GM23338 (cell line): ENCODE measurements at regions not wholly inside any gene's neighbourhood (a gene's known extent, or its start where the extent isn't known, plus 50 kb on each side); places are given as distances from the start of the nearest gene placed in this dataset.

Experiments
- ATAC-seq: fragments of 200-7000 bp; cut with Tn5 transposase; 3 replicates; pipeline ENCODE4 v1.9.1; 2020
- DNase-seq: peaks from one replicate; pipeline ENCODE4 v3.0.0-alpha.2; 2015; ENCODE audit warnings: low spot score
- H2AFZ ChIP-seq: fragments of 200-600 bp; sonication (generic); 2 replicates; pipeline ENCODE4 v1.8.0; 2016; ENCODE audit warnings: antibody characterized with exemption, mild to moderate bottlenecking, moderate library complexity
- H3F3A ChIP-seq: fragments of 200-600 bp; sonication (generic); replicated peaks from 2 replicates; pipeline ENCODE4 v1.8.0; 2017; ENCODE audit warnings: antibody characterized with exemption, mixed run types, low read depth
- H3K27ac ChIP-seq: fragments of 200-600 bp; sonication (generic); 2 replicates; pipeline ENCODE4 v1.6.1; 2016; ENCODE audit warnings: low read depth
- H3K27me3 ChIP-seq: fragments of 200-600 bp; sonication (generic); 2 replicates; pipeline ENCODE4 v1.8.0; 2016; ENCODE audit warnings: mild to moderate bottlenecking, mixed run types, moderate library complexity; ENCODE audit not compliant: insufficient read depth
- H3K36me3 ChIP-seq: fragments of 200-600 bp; sonication (generic); 2 replicates; pipeline ENCODE4 v1.8.0; 2016; ENCODE audit warnings: mild to moderate bottlenecking; ENCODE audit not compliant: insufficient read depth
- H3K4me1 ChIP-seq: fragments of 200-600 bp; sonication (generic); 2 replicates; pipeline ENCODE4 v1.8.0; 2016; ENCODE audit warnings: mild to moderate bottlenecking, moderate library complexity; ENCODE audit not compliant: insufficient read depth
- H3K4me2 ChIP-seq: fragments of 200-600 bp; sonication (generic); 2 replicates; pipeline ENCODE4 v1.7.1; 2017; ENCODE audit warnings: mixed run types
- H3K4me3 ChIP-seq: fragments of 200-600 bp; sonication (generic); 2 replicates; pipeline ENCODE4 v1.6.1; 2016; ENCODE audit warnings: mixed run types
- H3K79me2 ChIP-seq: fragments of 200-600 bp; sonication (generic); replicated peaks from 2 replicates; pipeline ENCODE4 v1.8.0; 2017; ENCODE audit warnings: mild to moderate bottlenecking; ENCODE audit not compliant: insufficient read depth
- H3K9me2 ChIP-seq: fragments of 200-600 bp; sonication (generic); 2 replicates; pipeline ENCODE4 v1.8.0; 2017; ENCODE audit not compliant: insufficient read depth
- H4K20me1 ChIP-seq: fragments of 200-600 bp; sonication (generic); replicated peaks from 2 replicates; pipeline ENCODE4 v1.8.0; 2017; ENCODE audit warnings: mild to moderate bottlenecking; ENCODE audit not compliant: insufficient read depth
- H3K27ac Mint-ChIP-seq: 2 replicates; pipeline ENCODE4 v1.8.0; 2020; ENCODE audit warnings: inconsistent platforms, mild to moderate bottlenecking, moderate library complexity, mixed read lengths
- H3K27me3 Mint-ChIP-seq: 3 replicates; pipeline ENCODE4 v1.8.0; 2022; ENCODE audit warnings: low read depth, mild to moderate bottlenecking, moderate library complexity, mixed read lengths, inconsistent platforms; ENCODE audit not compliant: insufficient read depth, poor library complexity
- H3K36me3 Mint-ChIP-seq: 3 replicates; pipeline ENCODE4 v1.8.0; 2021; ENCODE audit warnings: low read depth, mild to moderate bottlenecking, inconsistent platforms, moderate library complexity, mixed read lengths
- H3K4me1 Mint-ChIP-seq: 3 replicates; pipeline ENCODE4 v1.8.0; 2020; ENCODE audit warnings: mild to moderate bottlenecking, inconsistent platforms, mixed read lengths
- H3K4me3 Mint-ChIP-seq: 3 replicates; pipeline ENCODE4 v1.8.0; 2021; ENCODE audit warnings: moderate library complexity, mild to moderate bottlenecking, inconsistent platforms, mixed read lengths
- H3K9me3 Mint-ChIP-seq: 3 replicates; pipeline ENCODE4 v1.8.0; 2020; ENCODE audit warnings: moderate library complexity, mild to moderate bottlenecking, inconsistent platforms, mixed read lengths
- CREB1 ChIP-seq: fragments of 250-450 bp; sonication (Bioruptor Pico); IDR thresholded peaks from 2 replicates; pipeline ENCODE4 v1.5.0; 2020; ENCODE audit warnings: low read depth, mild to moderate bottlenecking, moderate library complexity
- EZH2 ChIP-seq: fragments of 200-600 bp; sonication (generic); IDR thresholded peaks from one replicate; pipeline ENCODE4 v1.8.0; 2017; ENCODE audit warnings: antibody characterized with exemption, mild to moderate bottlenecking, low read depth; ENCODE audit not compliant: unreplicated experiment
- EZH2phosphoT487 ChIP-seq: fragments of 200-600 bp; sonication (generic); IDR thresholded peaks from one replicate; pipeline ENCODE4 v1.8.1; 2018; ENCODE audit warnings: antibody characterized with exemption; ENCODE audit not compliant: unreplicated experiment
- JUNB ChIP-seq: IDR thresholded peaks from one replicate; pipeline ENCODE4 v1.6.1; 2016; ENCODE audit warnings: antibody characterized with exemption; ENCODE audit not compliant: unreplicated experiment
- NANOG ChIP-seq: IDR thresholded peaks from 2 replicates; pipeline ENCODE4 v1.6.1; 2016; ENCODE audit warnings: antibody characterized with exemption, borderline replicate concordance
- POLR2AphosphoS5 ChIP-seq: IDR thresholded peaks from 2 replicates; pipeline ENCODE4 v1.6.1; 2016; ENCODE audit warnings: antibody characterized with exemption, low read depth
- STAT1 ChIP-seq: IDR thresholded peaks from one replicate; pipeline ENCODE4 v1.6.1; 2016; ENCODE audit warnings: antibody characterized with exemption; ENCODE audit not compliant: unreplicated experiment
- ZNF114 ChIP-seq: fragments of 250-450 bp; sonication (Bioruptor Pico); IDR thresholded peaks from 2 replicates; pipeline ENCODE4 v1.5.0; 2020; ENCODE audit warnings: mild to moderate bottlenecking, moderate library complexity
- ZNF331 ChIP-seq: fragments of 250-450 bp; sonication (Bioruptor Pico); IDR thresholded peaks from 2 replicates; pipeline ENCODE4 v1.5.0; 2020; ENCODE audit warnings: low read depth, mild to moderate bottlenecking, moderate library complexity
- TF ChIP-seq, protein P1 (sequence below), 2 experiments: fragments of 200-600 bp in 1 of 2; sonication (generic) in 1 of 2; conservative IDR thresholded peaks; 2 replicates each; pipeline versions ENCODE4 v1.5.1 to v1.6.1; 2016 to 2017; ENCODE audit warnings: antibody characterized with exemption in 2 of 2, low read depth in 2 of 2, mild to moderate bottlenecking in 2 of 2, moderate library complexity in 1 of 2
- TF ChIP-seq, protein P2 (sequence below): IDR thresholded peaks from 2 replicates; pipeline ENCODE4 v1.6.1; 2016; ENCODE audit warnings: antibody characterized with exemption
- TF ChIP-seq, protein P3 (sequence below): IDR thresholded peaks from one replicate; pipeline ENCODE4 v1.6.1; 2018; ENCODE audit warnings: antibody characterized with exemption; ENCODE audit not compliant: unreplicated experiment

DNA sequence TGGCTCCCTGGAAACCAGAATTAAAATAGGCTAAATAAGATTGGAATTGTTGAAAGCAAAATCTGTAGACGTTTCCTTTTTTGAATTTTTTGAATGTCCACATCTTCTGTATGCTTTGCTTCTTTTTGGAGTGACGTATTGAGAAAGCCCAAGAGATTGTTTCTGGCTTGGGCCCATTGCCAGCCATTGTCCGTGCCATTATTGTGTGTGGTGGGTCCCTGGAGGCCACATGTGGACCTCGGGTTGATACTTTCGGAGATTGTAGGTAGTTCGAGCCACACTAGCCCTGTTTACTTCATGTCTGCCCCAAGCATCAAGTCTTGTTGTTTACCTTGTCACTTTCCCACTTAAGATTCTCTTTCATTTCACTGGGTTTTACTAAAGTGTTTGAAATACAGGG lies 106.0 kb downstream of the PALM2AKAP2 start (continued):
- TF ChIP-seq, protein P1, sequence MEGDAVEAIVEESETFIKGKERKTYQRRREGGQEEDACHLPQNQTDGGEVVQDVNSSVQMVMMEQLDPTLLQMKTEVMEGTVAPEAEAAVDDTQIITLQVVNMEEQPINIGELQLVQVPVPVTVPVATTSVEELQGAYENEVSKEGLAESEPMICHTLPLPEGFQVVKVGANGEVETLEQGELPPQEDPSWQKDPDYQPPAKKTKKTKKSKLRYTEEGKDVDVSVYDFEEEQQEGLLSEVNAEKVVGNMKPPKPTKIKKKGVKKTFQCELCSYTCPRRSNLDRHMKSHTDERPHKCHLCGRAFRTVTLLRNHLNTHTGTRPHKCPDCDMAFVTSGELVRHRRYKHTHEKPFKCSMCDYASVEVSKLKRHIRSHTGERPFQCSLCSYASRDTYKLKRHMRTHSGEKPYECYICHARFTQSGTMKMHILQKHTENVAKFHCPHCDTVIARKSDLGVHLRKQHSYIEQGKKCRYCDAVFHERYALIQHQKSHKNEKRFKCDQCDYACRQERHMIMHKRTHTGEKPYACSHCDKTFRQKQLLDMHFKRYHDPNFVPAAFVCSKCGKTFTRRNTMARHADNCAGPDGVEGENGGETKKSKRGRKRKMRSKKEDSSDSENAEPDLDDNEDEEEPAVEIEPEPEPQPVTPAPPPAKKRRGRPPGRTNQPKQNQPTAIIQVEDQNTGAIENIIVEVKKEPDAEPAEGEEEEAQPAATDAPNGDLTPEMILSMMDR (conservative IDR thresholded peaks at IDR 0.05; ENCODE audit: low read depth in 2 of 2) = no peak
- TF ChIP-seq CREB1 (CRISPR knock-in tag) (no peak), ZNF331 (no peak)
- TF ChIP-seq, protein P2, sequence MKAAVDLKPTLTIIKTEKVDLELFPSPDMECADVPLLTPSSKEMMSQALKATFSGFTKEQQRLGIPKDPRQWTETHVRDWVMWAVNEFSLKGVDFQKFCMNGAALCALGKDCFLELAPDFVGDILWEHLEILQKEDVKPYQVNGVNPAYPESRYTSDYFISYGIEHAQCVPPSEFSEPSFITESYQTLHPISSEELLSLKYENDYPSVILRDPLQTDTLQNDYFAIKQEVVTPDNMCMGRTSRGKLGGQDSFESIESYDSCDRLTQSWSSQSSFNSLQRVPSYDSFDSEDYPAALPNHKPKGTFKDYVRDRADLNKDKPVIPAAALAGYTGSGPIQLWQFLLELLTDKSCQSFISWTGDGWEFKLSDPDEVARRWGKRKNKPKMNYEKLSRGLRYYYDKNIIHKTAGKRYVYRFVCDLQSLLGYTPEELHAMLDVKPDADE = no peak

DNA sequence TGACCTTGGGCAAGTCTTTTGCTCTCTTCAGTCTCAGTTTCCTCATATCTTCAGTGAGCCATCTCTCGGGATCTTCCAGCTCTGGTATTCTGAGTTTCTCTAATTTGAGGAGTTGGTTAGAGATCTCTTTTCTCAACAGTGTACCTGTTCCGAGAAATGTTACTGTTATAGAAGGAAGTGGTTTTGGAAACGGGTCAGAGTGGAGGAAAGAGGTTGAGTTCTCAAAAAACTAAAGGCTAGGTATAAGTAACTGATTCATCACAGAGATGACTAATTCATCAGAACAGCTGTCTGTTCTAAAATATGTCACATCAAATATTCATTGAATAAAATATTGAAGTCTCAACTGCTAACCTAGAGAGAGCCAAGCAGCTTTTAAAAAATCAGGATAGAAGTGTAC lies 106.6 kb downstream of the PALM2AKAP2 start:
- H3K36me3 ChIP-seq = no peaks in the 10 kb centered on the region
- no peak overlapping the region for H3K4me2 ChIP-seq
- DNase-seq (no peak), ATAC-seq (no peak)
- H3K79me2 ChIP-seq = no peaks in the 10 kb centered on the region
- H3K4me1 ChIP-seq = peaks cover 5% of the 10 kb centered on the region; the same call in 1 of the 2 replicates
- Mint-ChIP-seq H3K9me3 (no peaks in the 10 kb centered on the region), H3K4me1 (peaks cover 13% of the 10 kb centered on the region; the same call in 2 of the 3 replicates), H3K4me3 (no peak overlapping the region), H3K27me3 (no peaks in the 10 kb centered on the region), H3K27ac (no peak overlapping the region), H3K36me3 (no peaks in the 10 kb centered on the region)
- no peak overlapping the region for H3K27ac ChIP-seq
- H3K4me3 ChIP-seq = no peak overlapping the region
- no peak overlapping the region for H2AFZ ChIP-seq
- no peaks in the 10 kb centered on the region for H4K20me1 ChIP-seq
- TF ChIP-seq EZH2 = no peak
- TF ChIP-seq, protein P1 (conservative IDR thresholded peaks at IDR 0.05; ENCODE audit: low read depth in 2 of 2) = no peak
- no peaks in the 10 kb centered on the region for H3K9me2 ChIP-seq
- H3F3A ChIP-seq = no peaks in the 10 kb centered on the region
- H3K27me3 ChIP-seq = no peaks in the 10 kb centered on the region

DNA sequence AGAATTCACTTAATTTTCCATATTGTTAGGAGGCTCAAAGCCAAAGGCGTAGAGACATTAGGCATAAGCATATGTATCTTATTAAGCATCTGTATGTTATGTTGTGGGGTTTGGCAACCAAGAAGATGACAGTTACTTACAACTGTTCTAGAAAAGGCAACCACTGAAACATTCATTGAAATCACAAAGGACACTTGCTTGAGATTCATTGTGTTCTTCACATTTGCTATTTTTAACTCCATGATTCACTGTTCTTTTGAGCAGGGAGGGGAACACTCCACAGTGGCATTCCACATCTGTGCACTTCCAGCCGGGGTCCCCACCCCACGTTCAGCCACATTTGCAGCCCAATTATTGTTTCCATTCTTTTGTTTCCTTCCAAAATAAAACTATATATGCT lies 107.1 kb downstream of the PALM2AKAP2 start:
- H3K4me1 Mint-ChIP-seq = peaks cover 13% of the 10 kb centered on the region; the same call in 2 of the 3 replicates
- no peaks in the 10 kb centered on the region for H3K36me3 ChIP-seq
- no peak for DNase-seq
- H3K27me3 ChIP-seq = no peaks in the 10 kb centered on the region
- no peak overlapping the region for H3K27ac ChIP-seq
- no peak overlapping the region for H3K4me3 ChIP-seq
- no peak for ATAC-seq
- H3K27ac Mint-ChIP-seq = no peak overlapping the region
- H3K79me2 ChIP-seq = no peaks in the 10 kb centered on the region
- no peak overlapping the region; the same call in 1 of the 2 replicates for H3K4me2 ChIP-seq
- H4K20me1 ChIP-seq = no peaks in the 10 kb centered on the region
- no peaks in the 10 kb centered on the region for H3K9me2 ChIP-seq
- no peaks in the 10 kb centered on the region for H3F3A ChIP-seq
- no peak overlapping the region for H3K4me3 Mint-ChIP-seq
- H3K36me3 Mint-ChIP-seq = no peaks in the 10 kb centered on the region
- no peaks in the 10 kb centered on the region for H3K27me3 Mint-ChIP-seq
- H3K9me3 Mint-ChIP-seq = no peaks in the 10 kb centered on the region
- H3K4me1 ChIP-seq = peaks cover 5% of the 10 kb centered on the region; the same call in 1 of the 2 replicates
- no peak overlapping the region for H2AFZ ChIP-seq
- TF ChIP-seq POLR2AphosphoS5 (no peak), STAT1 (no peak), CREB1 (CRISPR knock-in tag) (no peak), NANOG (no peak), ZNF331 (no peak), JUNB (no peak), EZH2phosphoT487 (no peak), EZH2 (no peak), ZNF114 (CRISPR knock-in tag) (no peak)
- TF ChIP-seq, protein P3, sequence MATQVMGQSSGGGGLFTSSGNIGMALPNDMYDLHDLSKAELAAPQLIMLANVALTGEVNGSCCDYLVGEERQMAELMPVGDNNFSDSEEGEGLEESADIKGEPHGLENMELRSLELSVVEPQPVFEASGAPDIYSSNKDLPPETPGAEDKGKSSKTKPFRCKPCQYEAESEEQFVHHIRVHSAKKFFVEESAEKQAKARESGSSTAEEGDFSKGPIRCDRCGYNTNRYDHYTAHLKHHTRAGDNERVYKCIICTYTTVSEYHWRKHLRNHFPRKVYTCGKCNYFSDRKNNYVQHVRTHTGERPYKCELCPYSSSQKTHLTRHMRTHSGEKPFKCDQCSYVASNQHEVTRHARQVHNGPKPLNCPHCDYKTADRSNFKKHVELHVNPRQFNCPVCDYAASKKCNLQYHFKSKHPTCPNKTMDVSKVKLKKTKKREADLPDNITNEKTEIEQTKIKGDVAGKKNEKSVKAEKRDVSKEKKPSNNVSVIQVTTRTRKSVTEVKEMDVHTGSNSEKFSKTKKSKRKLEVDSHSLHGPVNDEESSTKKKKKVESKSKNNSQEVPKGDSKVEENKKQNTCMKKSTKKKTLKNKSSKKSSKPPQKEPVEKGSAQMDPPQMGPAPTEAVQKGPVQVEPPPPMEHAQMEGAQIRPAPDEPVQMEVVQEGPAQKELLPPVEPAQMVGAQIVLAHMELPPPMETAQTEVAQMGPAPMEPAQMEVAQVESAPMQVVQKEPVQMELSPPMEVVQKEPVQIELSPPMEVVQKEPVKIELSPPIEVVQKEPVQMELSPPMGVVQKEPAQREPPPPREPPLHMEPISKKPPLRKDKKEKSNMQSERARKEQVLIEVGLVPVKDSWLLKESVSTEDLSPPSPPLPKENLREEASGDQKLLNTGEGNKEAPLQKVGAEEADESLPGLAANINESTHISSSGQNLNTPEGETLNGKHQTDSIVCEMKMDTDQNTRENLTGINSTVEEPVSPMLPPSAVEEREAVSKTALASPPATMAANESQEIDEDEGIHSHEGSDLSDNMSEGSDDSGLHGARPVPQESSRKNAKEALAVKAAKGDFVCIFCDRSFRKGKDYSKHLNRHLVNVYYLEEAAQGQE = no peak
- TF ChIP-seq, protein P1 (conservative IDR thresholded peaks at IDR 0.05; ENCODE audit: low read depth in 2 of 2) = no peak
